IPS-15b (cell line): ENCODE measurements at regions not wholly inside any gene's neighbourhood (a gene's known extent, or its start where the extent isn't known, plus 50 kb on each side); places are given as distances from the start of the nearest gene placed in this dataset.

ENCODE experiments used
- H3K27me3 ChIP-seq: one replicate; pipeline ENCODE4 v1.6.1; 2013; ENCODE audit warnings: low read length; ENCODE audit not compliant: control insufficient read depth, insufficient read depth
- H3K36me3 ChIP-seq: one replicate; pipeline ENCODE4 v1.6.1; 2013; ENCODE audit warnings: low read length; ENCODE audit not compliant: control insufficient read depth, insufficient read depth
- H3K4me1 ChIP-seq: one replicate; pipeline ENCODE4 v1.6.1; 2013; ENCODE audit warnings: mild to moderate bottlenecking, low read length; ENCODE audit not compliant: control insufficient read depth, insufficient read depth
- H3K4me3 ChIP-seq: one replicate; pipeline ENCODE4 v1.5.1; 2013; ENCODE audit warnings: low read depth, low read length
- H3K9ac ChIP-seq: one replicate; pipeline ENCODE4 v1.6.1; 2013; ENCODE audit warnings: low read depth, mild to moderate bottlenecking, low read length
- H3K9me3 ChIP-seq: one replicate; pipeline ENCODE4 v1.6.1; 2013; ENCODE audit warnings: mild to moderate bottlenecking, low read length; ENCODE audit not compliant: control insufficient read depth, insufficient read depth

DNA sequence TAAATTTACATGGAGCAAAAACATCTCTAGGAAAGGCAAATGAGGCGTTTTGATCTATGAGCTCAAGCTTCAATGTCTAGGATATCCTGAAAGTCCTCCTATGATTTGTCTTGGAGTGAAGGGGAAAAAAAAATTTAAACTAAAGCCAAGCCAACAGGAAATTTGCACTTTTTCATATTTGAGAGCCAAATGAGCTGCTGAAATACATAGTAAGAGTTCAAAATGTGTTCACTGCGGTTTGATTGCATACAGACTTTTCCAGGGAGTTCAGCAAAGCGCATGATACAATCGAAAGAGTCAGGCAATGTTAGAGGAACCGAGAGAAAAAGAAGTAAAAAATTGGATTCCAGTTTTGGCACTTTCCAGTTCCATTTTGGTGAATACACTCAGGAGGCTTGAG, 633.4 kb upstream of the MGMT start:
- H3K4me3 ChIP-seq = no peak overlapping the region
- no peak overlapping the region for H3K9ac ChIP-seq
- no peaks in the 10 kb centered on the region for H3K4me1 ChIP-seq
- no peaks in the 10 kb centered on the region for H3K27me3 ChIP-seq
- H3K9me3 ChIP-seq = no peaks in the 10 kb centered on the region
- peaks cover 2% of the 10 kb centered on the region for H3K36me3 ChIP-seq

DNA sequence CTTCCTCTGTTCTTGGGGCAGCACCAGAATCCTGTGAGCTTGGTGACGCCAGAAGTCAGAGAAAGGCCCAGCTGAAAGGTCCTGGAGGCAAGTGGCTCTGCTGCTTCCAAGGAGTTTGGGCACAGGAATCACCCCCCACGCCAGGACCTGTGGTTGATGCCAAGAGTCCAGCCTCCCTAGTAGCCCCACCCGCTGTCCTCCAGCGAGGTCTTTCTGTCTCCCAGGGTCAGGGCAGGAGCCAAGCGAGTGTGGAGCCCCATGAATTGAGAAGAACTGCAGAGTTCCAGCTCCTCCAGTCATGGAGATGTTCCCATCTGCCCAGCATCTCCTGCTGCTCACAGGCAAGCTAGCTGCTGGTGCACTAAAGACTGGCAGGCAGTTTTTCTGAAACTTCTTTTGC, 631.7 kb upstream of the MGMT start:
- no peaks in the 10 kb centered on the region for H3K9me3 ChIP-seq
- H3K27me3 ChIP-seq = no peaks in the 10 kb centered on the region
- peaks cover 2% of the 10 kb centered on the region for H3K36me3 ChIP-seq
- no peak overlapping the region for H3K4me3 ChIP-seq
- no peaks in the 10 kb centered on the region for H3K4me1 ChIP-seq
- H3K9ac ChIP-seq = no peak overlapping the region

DNA sequence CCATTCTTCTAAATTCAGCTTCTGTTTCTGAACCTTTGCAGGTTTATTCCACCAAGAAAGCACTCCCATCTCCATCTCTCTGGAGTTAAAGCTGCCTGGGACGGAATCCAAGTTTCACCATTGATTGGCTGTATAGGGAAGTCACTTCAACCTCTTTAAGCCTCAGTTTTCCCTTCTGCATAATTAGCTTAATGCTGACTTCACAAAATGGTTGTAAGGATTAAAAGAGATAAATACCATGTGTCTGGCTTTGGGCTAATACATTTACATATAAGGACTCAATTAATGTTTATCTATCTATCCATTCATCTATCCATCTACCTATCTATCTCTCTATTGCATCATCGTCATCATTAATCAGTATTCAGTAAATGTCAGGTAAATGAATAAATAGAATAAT, 629.6 kb upstream of the MGMT start:
- no peak overlapping the region for H3K4me3 ChIP-seq
- H3K9ac ChIP-seq = no peak overlapping the region
- H3K27me3 ChIP-seq = no peaks in the 10 kb centered on the region
- no peaks in the 10 kb centered on the region for H3K9me3 ChIP-seq
- peaks cover 2% of the 10 kb centered on the region for H3K36me3 ChIP-seq
- H3K4me1 ChIP-seq = no peaks in the 10 kb centered on the region

DNA sequence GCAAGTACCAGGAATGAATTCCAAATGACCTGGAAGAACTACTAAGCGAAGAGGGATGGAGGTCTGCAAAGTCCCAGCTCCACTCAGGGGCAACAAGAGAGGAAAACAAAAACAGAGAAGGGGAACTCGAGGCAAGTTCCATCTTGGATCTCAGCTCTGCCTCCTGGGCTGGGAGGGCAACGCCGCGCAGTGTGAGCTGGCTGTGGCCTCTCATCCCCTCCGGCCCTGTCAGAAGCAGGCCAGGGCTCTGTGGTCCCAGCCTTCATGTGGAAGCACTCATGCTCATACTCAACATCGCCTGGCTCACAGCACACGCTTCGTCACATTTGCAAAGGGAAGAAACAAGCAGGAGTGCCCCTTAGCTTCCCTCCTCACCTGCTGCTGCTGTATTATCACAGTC, 627.9 kb upstream of the MGMT start:
- Histone ChIP-seq H3K4me3 (no peak overlapping the region), H3K9me3 (no peaks in the 10 kb centered on the region), H3K9ac (no peak overlapping the region), H3K27me3 (no peaks in the 10 kb centered on the region), H3K36me3 (no peaks in the 10 kb centered on the region), H3K4me1 (no peaks in the 10 kb centered on the region)

DNA sequence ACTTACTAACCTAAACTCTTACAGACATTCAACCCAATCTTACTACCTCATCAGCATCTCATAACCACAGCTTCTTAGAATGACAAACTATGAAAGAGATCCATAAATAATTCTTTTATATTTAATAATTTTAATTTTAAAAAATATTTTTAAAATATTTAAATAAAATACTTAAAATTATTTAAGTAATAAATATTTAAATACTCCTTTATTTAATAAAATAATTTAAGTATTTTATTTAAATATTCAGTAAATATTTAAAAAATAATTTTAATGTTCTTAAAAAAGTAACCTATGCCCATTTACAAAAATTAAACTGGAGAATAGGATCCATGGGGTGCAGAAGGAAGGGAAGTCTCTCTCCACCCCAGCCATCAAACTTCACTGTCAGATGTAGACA, 627.3 kb upstream of the MGMT start:
- H3K9me3 ChIP-seq = no peaks in the 10 kb centered on the region
- no peak overlapping the region for H3K4me3 ChIP-seq
- no peak overlapping the region for H3K9ac ChIP-seq
- no peaks in the 10 kb centered on the region for H3K36me3 ChIP-seq
- H3K27me3 ChIP-seq = no peaks in the 10 kb centered on the region
- no peaks in the 10 kb centered on the region for H3K4me1 ChIP-seq

DNA sequence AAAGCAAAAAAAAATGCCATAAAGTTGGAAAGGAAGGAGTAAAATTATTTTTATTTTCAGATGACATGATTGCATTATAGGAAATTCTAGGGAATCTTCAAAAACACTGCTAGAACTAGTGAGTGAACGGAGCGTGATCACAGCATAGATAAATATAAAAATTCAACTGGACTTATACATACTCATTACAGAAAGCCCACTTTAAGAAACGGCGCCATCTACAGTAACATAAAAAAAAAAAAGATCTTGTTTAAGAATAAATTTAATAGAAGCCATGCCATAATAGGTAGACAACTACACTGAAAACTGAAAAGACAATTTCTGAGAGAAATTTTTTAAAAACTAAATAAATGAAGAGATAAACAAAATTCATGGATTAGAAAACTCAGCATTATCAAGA, 623.1 kb upstream of the MGMT start:
- Histone ChIP-seq H3K9me3 (no peaks in the 10 kb centered on the region), H3K4me1 (no peaks in the 10 kb centered on the region), H3K36me3 (no peaks in the 10 kb centered on the region), H3K9ac (no peak overlapping the region), H3K27me3 (no peaks in the 10 kb centered on the region), H3K4me3 (no peak overlapping the region)

DNA sequence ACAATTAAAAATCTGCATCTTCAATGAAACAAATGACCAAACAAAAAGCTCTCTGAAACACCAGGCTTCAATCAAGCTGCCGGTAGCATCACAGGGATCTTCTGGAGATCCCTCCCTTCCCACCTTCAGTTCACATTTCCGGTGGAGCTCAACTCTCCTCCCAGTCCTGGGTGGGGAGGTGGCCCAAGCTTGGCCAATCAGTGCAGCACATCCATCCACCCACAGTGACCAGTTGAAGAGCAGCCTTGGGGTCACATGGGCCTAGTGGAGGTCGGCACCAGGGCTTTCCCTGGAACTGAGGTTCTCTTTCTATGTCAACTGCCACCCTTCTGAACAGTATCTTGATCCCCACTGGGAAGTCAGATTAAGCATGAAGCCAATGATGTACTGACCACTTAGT, 620.1 kb upstream of the MGMT start:
- H3K9ac ChIP-seq = no peak overlapping the region
- no peaks in the 10 kb centered on the region for H3K9me3 ChIP-seq
- no peaks in the 10 kb centered on the region for H3K36me3 ChIP-seq
- H3K4me1 ChIP-seq = no peaks in the 10 kb centered on the region
- no peak overlapping the region for H3K4me3 ChIP-seq
- no peaks in the 10 kb centered on the region for H3K27me3 ChIP-seq

DNA sequence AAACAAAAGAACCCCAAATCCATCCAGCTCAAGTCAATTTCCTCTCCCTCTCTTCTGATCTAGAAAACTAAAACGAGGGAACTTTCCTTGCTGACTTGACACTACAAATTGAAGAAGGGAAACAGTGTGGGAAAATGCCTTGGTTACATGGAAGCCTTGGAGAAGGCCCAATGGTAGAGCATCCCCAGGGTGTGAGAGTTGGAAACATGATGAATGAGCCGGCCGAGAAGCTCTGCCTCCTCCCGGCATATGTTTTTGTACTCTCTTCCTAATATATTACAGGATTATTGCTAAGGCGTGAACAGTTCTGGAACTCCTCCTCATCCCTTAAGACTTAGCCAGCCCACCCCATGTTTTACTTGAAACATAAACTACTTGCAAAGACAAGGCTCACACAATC, 618.2 kb upstream of the MGMT start:
- H3K4me3 ChIP-seq = no peak overlapping the region
- H3K9me3 ChIP-seq = no peaks in the 10 kb centered on the region
- no peak overlapping the region for H3K9ac ChIP-seq
- H3K4me1 ChIP-seq = no peaks in the 10 kb centered on the region
- no peaks in the 10 kb centered on the region for H3K27me3 ChIP-seq
- H3K36me3 ChIP-seq = no peaks in the 10 kb centered on the region

DNA sequence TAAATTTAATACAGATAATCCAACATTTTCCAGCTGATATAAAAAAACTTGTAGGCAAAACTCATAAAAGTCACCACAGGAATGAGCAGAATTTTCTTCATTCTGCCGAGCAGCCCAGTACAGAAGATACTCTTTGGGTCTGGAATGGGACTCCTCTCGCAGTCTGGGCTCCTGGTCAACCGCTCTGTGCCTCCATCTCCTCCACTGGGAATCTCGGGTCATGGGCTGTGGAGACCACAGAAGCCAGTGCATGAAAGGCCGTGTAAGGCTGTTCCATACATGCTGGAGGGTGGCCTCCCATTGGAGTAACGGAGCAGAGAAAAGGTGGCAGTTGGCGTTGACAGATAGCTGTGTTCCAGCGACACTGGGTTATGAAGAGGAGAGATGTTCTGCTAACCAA, 616.4 kb upstream of the MGMT start:
- no peak overlapping the region for H3K4me3 ChIP-seq
- H3K27me3 ChIP-seq = no peaks in the 10 kb centered on the region
- H3K9ac ChIP-seq = no peak overlapping the region
- no peaks in the 10 kb centered on the region for H3K4me1 ChIP-seq
- no peaks in the 10 kb centered on the region for H3K9me3 ChIP-seq
- H3K36me3 ChIP-seq = no peaks in the 10 kb centered on the region

DNA sequence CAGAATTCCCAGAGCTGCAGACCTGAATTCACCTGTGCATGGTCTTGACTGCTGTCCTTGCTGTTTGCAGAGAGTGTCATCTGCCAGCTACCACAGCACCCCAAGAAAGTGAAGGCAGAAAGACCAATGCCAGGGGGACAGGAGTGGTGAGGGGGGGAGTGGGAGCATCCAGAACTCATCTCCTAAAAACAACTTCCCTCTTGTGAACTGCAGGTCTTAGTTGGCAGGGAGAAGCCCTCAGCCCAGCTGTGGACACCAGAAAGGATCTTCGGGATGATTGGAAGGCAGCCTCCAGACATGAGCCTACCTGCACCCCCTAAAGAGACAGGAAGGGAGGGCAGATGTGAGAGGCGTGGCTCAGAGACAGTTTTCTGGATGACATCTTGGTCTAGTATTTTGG, 615.8 kb upstream of the MGMT start:
- no peak overlapping the region for H3K9ac ChIP-seq
- H3K4me1 ChIP-seq = no peaks in the 10 kb centered on the region
- H3K4me3 ChIP-seq = no peak overlapping the region
- H3K27me3 ChIP-seq = no peaks in the 10 kb centered on the region
- H3K36me3 ChIP-seq = no peaks in the 10 kb centered on the region
- H3K9me3 ChIP-seq = no peaks in the 10 kb centered on the region

DNA sequence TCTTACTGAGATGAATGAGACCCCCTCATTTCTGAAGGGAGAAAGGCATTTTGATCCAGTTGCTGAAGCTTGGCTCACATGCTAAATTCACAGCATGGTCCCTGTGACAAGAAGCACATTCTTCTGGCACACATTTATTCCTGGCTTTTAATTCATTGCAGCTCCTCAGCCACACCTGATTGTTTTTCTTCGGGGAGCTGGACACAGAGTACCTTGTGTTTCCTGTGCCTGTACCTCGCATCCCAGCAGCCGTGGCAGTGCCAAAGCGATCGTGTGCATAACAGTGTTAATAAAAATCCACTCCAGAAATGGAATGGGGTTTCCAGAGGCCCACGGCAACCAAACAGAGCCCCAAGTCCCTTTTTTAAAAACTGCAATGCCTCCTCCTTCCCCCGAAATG, 615.3 kb upstream of the MGMT start:
- H3K27me3 ChIP-seq = no peaks in the 10 kb centered on the region
- no peaks in the 10 kb centered on the region for H3K4me1 ChIP-seq

DNA sequence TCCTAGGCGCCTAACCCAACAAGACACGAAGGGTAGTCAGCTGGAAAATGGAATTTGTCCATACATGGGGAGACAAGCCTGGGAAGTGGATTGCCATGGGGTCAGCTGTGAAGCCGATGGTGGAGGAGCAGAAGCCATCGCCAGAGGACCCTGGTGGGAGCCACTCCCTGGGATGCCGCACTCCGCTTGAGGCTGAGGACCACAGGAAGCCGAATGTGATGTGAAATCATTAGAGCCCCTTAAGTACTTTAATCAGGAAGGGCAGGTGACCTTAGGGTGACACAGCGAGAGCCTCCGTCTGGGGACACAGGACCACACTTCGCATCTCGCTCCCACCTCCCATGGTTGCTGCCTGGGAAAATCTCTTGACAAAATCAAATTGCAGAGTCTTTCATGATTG, 614.6 kb upstream of the MGMT start:
- Histone ChIP-seq H3K9ac (no peak overlapping the region), H3K9me3 (no peaks in the 10 kb centered on the region), H3K27me3 (no peaks in the 10 kb centered on the region), H3K36me3 (peaks cover 2% of the 10 kb centered on the region), H3K4me1 (no peaks in the 10 kb centered on the region), H3K4me3 (no peak overlapping the region)

More for the DNA sequence above, 615.3 kb upstream of the MGMT start:
- Histone ChIP-seq H3K9me3 (no peaks in the 10 kb centered on the region), H3K9ac (no peak overlapping the region), H3K4me3 (no peak overlapping the region), H3K36me3 (peaks cover 1% of the 10 kb centered on the region)

DNA sequence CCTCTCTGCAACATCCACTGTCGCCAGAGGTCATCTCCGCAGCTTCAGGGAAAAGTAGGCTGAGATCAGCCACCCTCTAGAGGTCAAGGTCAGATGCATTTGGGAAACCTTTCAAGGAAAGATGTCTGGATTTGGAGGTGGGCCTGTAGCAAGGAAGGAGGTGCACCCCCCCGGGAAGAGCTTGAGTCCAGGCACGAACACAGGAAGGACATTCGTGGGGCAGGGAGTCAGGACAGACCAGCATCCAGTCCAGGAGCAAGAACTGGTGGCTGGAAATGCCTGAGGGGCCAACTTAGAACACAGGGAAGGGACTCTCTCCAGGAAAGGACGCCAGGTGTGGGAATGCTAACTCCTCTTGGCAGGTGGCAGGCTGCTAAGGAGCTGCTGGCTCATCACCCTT, 614.1 kb upstream of the MGMT start:
- H3K4me3 ChIP-seq = no peak overlapping the region
- H3K36me3 ChIP-seq = peaks cover 2% of the 10 kb centered on the region
- H3K9me3 ChIP-seq = no peaks in the 10 kb centered on the region
- H3K4me1 ChIP-seq = no peaks in the 10 kb centered on the region
- H3K27me3 ChIP-seq = no peaks in the 10 kb centered on the region
- no peak overlapping the region for H3K9ac ChIP-seq
